ENCODE measurements at regions not wholly inside any gene's neighbourhood (a gene's known extent, or its start where the extent isn't known, plus 50 kb on each side); places are given as distances from the start of the nearest gene placed in this dataset.
A peak's percentile ranks its signal among the peaks of the same experiment; 100 is the strongest.

GRCh38 chr13:61766667-61767058 is 351.0 kb upstream of the PCDH20 start:
- no peaks in the 10 kb centered on the region for H4K20me1 ChIP-seq (ENCODE audit: insufficient read depth, low read length)
- H3K79me2 ChIP-seq (ENCODE audit: insufficient read depth, low read length): no peaks in the 10 kb centered on the region
- no peak for TF ChIP-seq CTCF (IDR thresholded peaks at IDR 0.05; ENCODE audit: extremely low read depth, low read depth, low read length)
- peaks cover 3% of the 10 kb centered on the region for H3K9me3 ChIP-seq (ENCODE audit: low read depth, low read length)
- no peak for DNase-seq (ENCODE audit: insufficient read length, low spot score, missing footprints)
- no peak overlapping the region for H3K4me2 ChIP-seq (ENCODE audit: insufficient read depth, low read length)
- no peak overlapping the region for H2AFZ ChIP-seq (ENCODE audit: low read length)
- H3K36me3 ChIP-seq (ENCODE audit: insufficient read depth, low read length): no peaks in the 10 kb centered on the region
- H3K27me3 ChIP-seq (ENCODE audit: insufficient read depth, low read length): no peaks in the 10 kb centered on the region
- no peaks in the 10 kb centered on the region for H3K4me1 ChIP-seq (ENCODE audit: insufficient read depth, low read length)
- H3K27ac ChIP-seq (ENCODE audit: low read depth, low read length): no peak overlapping the region
- no peak overlapping the region for H3K4me3 ChIP-seq (ENCODE audit: insufficient read depth, low read length)

- no peak for TF ChIP-seq CTCF (IDR thresholded peaks at IDR 0.05; ENCODE audit: extremely low read depth, low read depth, low read length)
- Histone ChIP-seq H2AFZ (ENCODE audit: low read length) (no peak overlapping the region), H3K27ac (ENCODE audit: low read depth, low read length) (no peak overlapping the region), H3K4me2 (ENCODE audit: insufficient read depth, low read length) (no peak overlapping the region), H3K79me2 (ENCODE audit: insufficient read depth, low read length) (no peaks in the 10 kb centered on the region), H3K4me3 (ENCODE audit: insufficient read depth, low read length) (no peak overlapping the region), H4K20me1 (ENCODE audit: insufficient read depth, low read length) (no peaks in the 10 kb centered on the region), H3K36me3 (ENCODE audit: insufficient read depth, low read length) (no peaks in the 10 kb centered on the region), H3K9me3 (ENCODE audit: low read depth, low read length) (peaks cover 3% of the 10 kb centered on the region), H3K27me3 (ENCODE audit: insufficient read depth, low read length) (no peaks in the 10 kb centered on the region), H3K4me1 (ENCODE audit: insufficient read depth, low read length) (no peaks in the 10 kb centered on the region)
- no peak for DNase-seq (ENCODE audit: insufficient read length, low spot score, missing footprints)
These were observed 350.5 kb upstream of the PCDH20 start for GRCh38 chr13:61765940-61766666.

- no peak for TF ChIP-seq CTCF (IDR thresholded peaks at IDR 0.05; ENCODE audit: extremely low read depth, low read depth, low read length)
- Histone ChIP-seq H4K20me1 (ENCODE audit: insufficient read depth, low read length) (no peaks in the 10 kb centered on the region), H2AFZ (ENCODE audit: low read length) (no peak overlapping the region)
These were observed 349.6 kb upstream of the PCDH20 start for GRCh38 chr13:61765181-61765742.

GRCh38 chr13:61761690-61762089 is 346.0 kb upstream of the PCDH20 start:
- Histone ChIP-seq H2AFZ (ENCODE audit: low read length) (no peak overlapping the region), H3K27ac (ENCODE audit: low read depth, low read length) (no peak overlapping the region), H4K20me1 (ENCODE audit: insufficient read depth, low read length) (no peaks in the 10 kb centered on the region), H3K4me3 (ENCODE audit: insufficient read depth, low read length) (no peak overlapping the region), H3K4me1 (ENCODE audit: insufficient read depth, low read length) (no peaks in the 10 kb centered on the region), H3K27me3 (ENCODE audit: insufficient read depth, low read length) (no peaks in the 10 kb centered on the region), H3K79me2 (ENCODE audit: insufficient read depth, low read length) (no peaks in the 10 kb centered on the region), H3K4me2 (ENCODE audit: insufficient read depth, low read length) (no peak overlapping the region), H3K36me3 (ENCODE audit: insufficient read depth, low read length) (no peaks in the 10 kb centered on the region), H3K9me3 (ENCODE audit: low read depth, low read length) (peaks cover 1% of the 10 kb centered on the region)
- DNase-seq (ENCODE audit: insufficient read length, low spot score, missing footprints): peak; percentile 6
- no peak for TF ChIP-seq CTCF (IDR thresholded peaks at IDR 0.05; ENCODE audit: extremely low read depth, low read depth, low read length)

More at GRCh38 chr13:61765181-61765742, 349.6 kb upstream of the PCDH20 start:
- Histone ChIP-seq H3K27me3 (ENCODE audit: insufficient read depth, low read length) (no peaks in the 10 kb centered on the region), H3K27ac (ENCODE audit: low read depth, low read length) (no peak overlapping the region), H3K4me1 (ENCODE audit: insufficient read depth, low read length) (no peaks in the 10 kb centered on the region), H3K4me3 (ENCODE audit: insufficient read depth, low read length) (no peak overlapping the region), H3K79me2 (ENCODE audit: insufficient read depth, low read length) (no peaks in the 10 kb centered on the region), H3K36me3 (ENCODE audit: insufficient read depth, low read length) (no peaks in the 10 kb centered on the region), H3K9me3 (ENCODE audit: low read depth, low read length) (peaks cover 3% of the 10 kb centered on the region), H3K4me2 (ENCODE audit: insufficient read depth, low read length) (no peak overlapping the region)
- peak; percentile 30 for DNase-seq (ENCODE audit: insufficient read length, low spot score, missing footprints)

Measured in osteoblast (primary cell).